ENCODE measurements at regions not wholly inside any gene's neighbourhood (a gene's known extent, or its start where the extent isn't known, plus 50 kb on each side); places are given as distances from the start of the nearest gene placed in this dataset.
A peak's percentile ranks its signal among the peaks of the same experiment; 100 is the strongest.

GRCh38 chr12:89181271-89181920 is 170.9 kb downstream of the DUSP6 start:
- no peak for DNase-seq

- DNase-seq: no peak
These were observed 171.8 kb downstream of the DUSP6 start for GRCh38 chr12:89180496-89180895.

GRCh38 chr12:89179983-89180382 is 172.3 kb downstream of the DUSP6 start:
- DNase-seq: peak; percentile 21

GRCh38 chr12:89179245-89179644 is 173.1 kb downstream of the DUSP6 start:
- DNase-seq: no peak

- DNase-seq: no peak
These were observed 174.4 kb downstream of the DUSP6 start for GRCh38 chr12:89177802-89178395.

- no peak for DNase-seq
These were observed 175.6 kb downstream of the DUSP6 start for GRCh38 chr12:89176676-89177075.

GRCh38 chr12:89173678-89174077 is 178.6 kb downstream of the DUSP6 start:
- no peak for DNase-seq

- no peak for DNase-seq
These were observed 179.2 kb downstream of the DUSP6 start for GRCh38 chr12:89173096-89173495.

GRCh38 chr12:89172224-89172623 is 180.1 kb downstream of the DUSP6 start:
- DNase-seq: no peak

- DNase-seq: no peak
These were observed 183.0 kb downstream of the DUSP6 start for GRCh38 chr12:89169321-89169720.

- no peak for DNase-seq
These were observed 184.3 kb downstream of the DUSP6 start for GRCh38 chr12:89167986-89168385.

- DNase-seq: no peak
These were observed 185.8 kb downstream of the DUSP6 start for GRCh38 chr12:89166525-89166934.

- no peak for DNase-seq
These were observed 186.2 kb downstream of the DUSP6 start for GRCh38 chr12:89166121-89166520.

GRCh38 chr12:89165703-89166102 is 186.6 kb downstream of the DUSP6 start:
- DNase-seq: no peak

- no peak for DNase-seq
These were observed 188.4 kb downstream of the DUSP6 start for GRCh38 chr12:89163918-89164317.

GRCh38 chr12:89162589-89163261 is 189.6 kb downstream of the DUSP6 start:
- DNase-seq: no peak

GRCh38 chr12:89161557-89161956 is 190.7 kb downstream of the DUSP6 start:
- DNase-seq: no peak

- no peak for DNase-seq
These were observed 191.6 kb downstream of the DUSP6 start for GRCh38 chr12:89160716-89161123.

- no peak for DNase-seq
These were observed 194.9 kb downstream of the DUSP6 start for GRCh38 chr12:89157413-89157812.

- DNase-seq: no peak
These were observed 195.4 kb downstream of the DUSP6 start for GRCh38 chr12:89156862-89157262.

GRCh38 chr12:89156340-89156739 is 196.0 kb downstream of the DUSP6 start:
- no peak for DNase-seq

GRCh38 chr12:89155826-89156225 is 196.5 kb downstream of the DUSP6 start:
- no peak for DNase-seq

GRCh38 chr12:89154743-89155499 is 197.4 kb downstream of the DUSP6 start:
- DNase-seq: no peak

GRCh38 chr12:89153341-89153740 is 199.0 kb downstream of the DUSP6 start:
- no peak for DNase-seq

All from DMS79 (cell line).